ENCODE measurements at regions not wholly inside any gene's neighbourhood (a gene's known extent, or its start where the extent isn't known, plus 50 kb on each side); places are given as distances from the start of the nearest gene placed in this dataset.
A peak's percentile ranks its signal among the peaks of the same experiment; 100 is the strongest.

DNA sequence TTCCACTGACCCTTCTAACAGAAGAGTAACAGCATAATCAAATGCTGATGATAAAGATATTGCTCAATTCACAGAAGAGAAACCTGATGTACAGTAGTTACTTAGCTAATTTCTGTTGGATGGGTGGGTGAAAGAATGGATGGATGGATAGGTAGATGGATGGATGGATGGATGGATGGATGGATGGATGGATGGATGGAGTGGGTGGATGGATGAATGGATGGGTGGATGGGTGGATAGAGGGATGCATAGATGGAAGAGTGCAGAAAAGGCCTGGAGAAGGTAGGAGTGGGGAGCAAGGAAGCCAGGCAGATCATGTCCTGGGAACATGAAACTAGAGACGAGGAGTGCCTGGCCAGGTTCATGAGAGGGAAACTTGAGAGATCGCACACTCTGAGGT, 520.9 kb downstream of the BCL11B start:
- no peak for DNase-seq
- Histone ChIP-seq H3K14ac (replicated peaks; ENCODE audit: low read depth, low read length) (no peak overlapping the region), H3K9ac (ENCODE audit: low read depth, low read length) (no peak overlapping the region), H3K18ac (ENCODE audit: low read depth, low read length) (no peak overlapping the region), H2BK120ac (ENCODE audit: low read depth, low read length) (no peak overlapping the region), H2AK9ac (replicated peaks; ENCODE audit: low read depth, low read length, poor library complexity) (no peak overlapping the region), H3K36me3 (ENCODE audit: control insufficient read depth, insufficient read depth, low read length) (no peaks in the 10 kb centered on the region), H3K56ac (ENCODE audit: extremely low read depth, insufficient read depth, low read length) (no peak overlapping the region), H4K20me1 (ENCODE audit: insufficient read depth, low read length) (no peaks in the 10 kb centered on the region), H2AFZ (replicated peaks; ENCODE audit: low read length, poor library complexity) (no peak overlapping the region), H3K4me3 (ENCODE audit: insufficient read depth, low read depth, low read length) (no peak overlapping the region), H3K4me2 (ENCODE audit: low read depth, low read length) (no peak overlapping the region), H3K9me1 (ENCODE audit: insufficient read depth, low read length) (no peaks in the 10 kb centered on the region), H3K9me3 (ENCODE audit: control insufficient read depth, insufficient read depth, low read length) (peaks cover 18% of the 10 kb centered on the region), H4K5ac (ENCODE audit: low read depth, low read length) (no peak overlapping the region), H2BK5ac (ENCODE audit: low read depth, low read length, poor library complexity, severe bottlenecking) (peak overlapping the region; percentile 33), H3K79me1 (ENCODE audit: low read depth in 1 of 2, low read length in 2 of 2) (no peaks in the 10 kb centered on the region), H4K8ac (ENCODE audit: low read depth in 2 of 2, low read length in 2 of 2) (no peak overlapping the region), H3K4me1 (ENCODE audit: control insufficient read depth, insufficient read depth, low read length) (no peaks in the 10 kb centered on the region), H2BK20ac (ENCODE audit: low read depth, low read length) (no peak overlapping the region), H2BK15ac (ENCODE audit: low read depth, low read length) (no peak overlapping the region), H4K91ac (ENCODE audit: insufficient read depth, low read depth, low read length) (no peak overlapping the region), H3K27ac (ENCODE audit: insufficient read depth, low read length) (no peak overlapping the region), H3K27me3 (ENCODE audit: control insufficient read depth, insufficient read depth, low read length) (no peaks in the 10 kb centered on the region), H3K4ac (ENCODE audit: low read depth, low read length) (no peak overlapping the region), H2AK5ac (ENCODE audit: low read depth, low read length) (no peak overlapping the region), H3K23ac (ENCODE audit: low read depth, low read length) (no peak overlapping the region)
- dilution Hi-C loops (cut with HindIII; ENCODE audit: low sequenced_read_pairs, unreplicated experiment) (no loop called here), intact Hi-C loops (cut with micrococcal nuclease) (no loop called here), in situ Hi-C loops (cut with MboI; ENCODE audit: low sequenced_read_pairs) (no loop called here)
- 45% methylated on average over 2 of the region's 2 CpGs; no CpG with 5 or more reads in 1 of the 2 experiments for WGBS, 2 experiments (ENCODE audit: extremely low coverage in 2 of 2, insufficient read length in 1 of 2)
- no peak for ATAC-seq (ENCODE audit: low read depth)
- BruUV-seq (replicated peaks), result no TSS peak
- POLR2A ChIA-PET (ENCODE audit: unreplicated experiment), result no interaction called here
- TF ChIP-seq CHD1 (IDR thresholded peaks at IDR 0.05; ENCODE audit: low read depth, low read length), result no peak
- TF ChIP-seq MXI1 (IDR thresholded peaks at IDR 0.05; ENCODE audit: borderline replicate concordance, low read depth, low read length), result no peak
- TF ChIP-seq ELK1 (IDR thresholded peaks at IDR 0.05; ENCODE audit: borderline replicate concordance, low read depth, low read length), result no peak
- no peak for TF ChIP-seq MAZ (IDR thresholded peaks at IDR 0.05; ENCODE audit: borderline replicate concordance, low read depth, low read length)
- TF ChIP-seq CEBPB (IDR thresholded peaks at IDR 0.05; ENCODE audit: low read depth, low read length), result no peak
- TF ChIP-seq NFE2L2 (IDR thresholded peaks at IDR 0.05; ENCODE audit: low read depth, low read length), result no peak
- no peak for TF ChIP-seq RCOR1 (IDR thresholded peaks at IDR 0.05; ENCODE audit: insufficient replicate concordance, low read length)
- no peak for TF ChIP-seq RAD21 (IDR thresholded peaks at IDR 0.05; ENCODE audit: low read length)
- no peak for TF ChIP-seq POLR2A (IDR thresholded peaks at IDR 0.05; ENCODE audit: low read depth, low read length)
- TF ChIP-seq, protein P1, sequence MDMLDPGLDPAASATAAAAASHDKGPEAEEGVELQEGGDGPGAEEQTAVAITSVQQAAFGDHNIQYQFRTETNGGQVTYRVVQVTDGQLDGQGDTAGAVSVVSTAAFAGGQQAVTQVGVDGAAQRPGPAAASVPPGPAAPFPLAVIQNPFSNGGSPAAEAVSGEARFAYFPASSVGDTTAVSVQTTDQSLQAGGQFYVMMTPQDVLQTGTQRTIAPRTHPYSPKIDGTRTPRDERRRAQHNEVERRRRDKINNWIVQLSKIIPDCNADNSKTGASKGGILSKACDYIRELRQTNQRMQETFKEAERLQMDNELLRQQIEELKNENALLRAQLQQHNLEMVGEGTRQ (IDR thresholded peaks at IDR 0.05; ENCODE audit: low read depth, low read length), result no peak
- TF ChIP-seq BHLHE40 (IDR thresholded peaks at IDR 0.05; ENCODE audit: low read depth, low read length), result no peak
- CTCF ChIA-PET, result no interaction called here

All from IMR-90 (cell line).